ENCODE measurements at regions not wholly inside any gene's neighbourhood (a gene's known extent, or its start where the extent isn't known, plus 50 kb on each side); places are given as distances from the start of the nearest gene placed in this dataset.

DNA sequence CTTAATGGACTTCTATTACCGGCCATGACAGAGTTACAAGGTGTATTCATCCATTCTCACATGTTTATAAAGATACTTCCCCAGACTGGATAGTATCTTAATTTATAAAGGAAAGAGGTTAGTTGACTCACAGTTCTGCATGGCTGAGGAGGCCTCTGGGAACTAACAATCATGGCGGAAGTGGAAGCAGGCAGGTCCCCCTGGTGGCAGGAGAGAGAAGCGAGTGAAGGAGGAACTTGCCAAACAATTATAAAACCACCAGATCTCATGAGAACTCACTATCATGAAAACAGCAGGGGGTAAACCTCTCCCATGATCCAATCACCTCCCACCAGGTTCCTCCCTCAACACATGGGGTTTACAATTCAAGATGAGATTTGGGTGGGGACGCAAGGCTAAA lies 170.0 kb upstream of the PDGFD start:
- no peak for DNase-seq (ENCODE audit: low spot score)

- DNase-seq (ENCODE audit: low spot score), result no peak
These were observed 168.2 kb upstream of the PDGFD start for GRCh38 chr11:104332110-104332509.

DNA sequence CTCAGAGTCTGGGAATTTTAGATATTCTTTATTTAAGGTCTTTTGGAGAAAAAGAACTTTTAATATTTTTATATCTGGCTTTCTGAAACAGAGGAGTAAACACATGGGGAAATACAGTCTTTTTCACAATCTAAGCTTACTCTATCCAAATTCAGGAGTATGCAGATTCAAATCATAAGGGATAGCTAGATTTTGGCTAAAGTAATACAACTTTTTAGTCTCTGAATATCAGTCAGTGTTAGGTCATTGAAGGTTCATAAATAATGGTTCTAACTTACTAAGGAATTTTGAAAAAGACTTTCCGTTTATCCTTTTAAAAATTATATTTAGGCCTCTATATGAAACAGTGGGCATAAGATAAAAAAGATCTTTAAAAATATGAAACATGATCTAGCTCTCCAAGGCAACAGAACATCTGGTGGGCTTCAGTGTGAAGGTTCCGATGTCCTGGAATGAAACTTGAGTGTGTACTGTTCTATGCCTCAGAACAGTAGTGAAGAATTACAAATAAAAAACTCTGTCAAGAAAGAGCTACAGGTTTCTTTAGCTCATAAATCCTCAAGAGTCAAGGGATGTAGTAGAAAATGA lies 165.2 kb upstream of the PDGFD start:
- no peak for DNase-seq (ENCODE audit: low spot score)

GRCh38 chr11:104328512-104328907 lies 164.6 kb upstream of the PDGFD start:
- DNase-seq (ENCODE audit: low spot score), result no peak

- DNase-seq (ENCODE audit: low spot score), result no peak
These were observed 164.0 kb upstream of the PDGFD start for GRCh38 chr11:104327861-104328511.

DNA sequence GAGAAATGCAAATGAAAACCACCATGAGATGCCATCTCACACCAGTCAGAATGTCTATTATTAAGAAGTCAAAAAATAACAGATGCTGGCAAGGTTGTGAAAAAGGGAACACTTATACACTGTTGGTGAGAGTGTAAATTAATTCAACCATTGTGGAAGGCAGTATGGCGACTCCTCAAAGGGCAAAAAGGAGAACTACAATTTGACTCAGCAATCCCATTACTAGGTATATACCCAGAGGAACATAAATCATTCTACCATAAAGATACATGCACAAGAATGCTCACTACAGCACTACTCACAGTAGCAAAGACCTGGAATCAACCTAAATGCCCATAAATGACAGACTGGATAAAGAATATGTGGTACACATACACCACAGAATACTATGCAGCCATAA lies 161.1 kb upstream of the PDGFD start:
- DNase-seq (ENCODE audit: low spot score), result no peak

DNA sequence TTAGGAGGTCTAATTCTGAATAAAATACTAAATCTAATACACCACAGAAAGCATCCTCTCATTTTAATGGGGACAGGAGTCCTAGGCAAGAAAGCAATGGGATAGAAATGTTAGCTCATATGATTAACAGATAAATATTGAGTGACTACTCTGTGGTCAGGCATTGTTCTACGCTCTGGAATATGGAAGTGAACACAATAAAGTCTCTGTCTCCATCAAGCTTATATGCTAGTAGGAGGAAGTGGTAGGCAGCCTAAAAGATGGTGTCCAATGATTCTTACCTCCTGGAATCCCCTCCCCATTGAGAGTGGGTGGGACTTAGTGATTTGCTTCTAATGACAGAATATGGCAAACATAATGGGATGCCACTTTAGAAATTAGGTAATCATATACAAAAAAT lies 160.3 kb upstream of the PDGFD start:
- DNase-seq (ENCODE audit: low spot score), result no peak

GRCh38 chr11:104323841-104324240 lies 159.9 kb upstream of the PDGFD start:
- no peak for DNase-seq (ENCODE audit: low spot score)

DNA sequence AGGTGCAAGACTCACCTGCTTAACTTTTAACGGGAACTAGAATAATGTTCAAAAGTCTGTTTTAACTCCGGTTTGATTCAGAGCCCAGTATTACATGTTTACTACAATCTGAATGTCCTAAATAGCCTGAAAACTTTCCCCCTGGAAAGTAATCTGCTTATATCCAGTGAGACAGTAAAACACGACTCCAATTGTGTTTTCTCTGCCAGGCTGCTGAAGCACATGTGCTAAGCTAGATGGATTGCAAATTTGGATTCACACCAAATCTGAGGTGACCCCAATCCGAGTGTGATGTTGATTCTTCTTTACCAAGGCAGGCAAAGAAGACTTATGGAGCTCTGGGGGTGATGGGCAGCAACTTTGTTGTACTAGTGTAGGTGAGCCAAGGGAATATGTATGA lies 158.7 kb upstream of the PDGFD start:
- DNase-seq (ENCODE audit: low spot score), result no peak

- no peak for DNase-seq (ENCODE audit: low spot score)
These were observed 157.0 kb upstream of the PDGFD start for GRCh38 chr11:104320956-104321355.

- DNase-seq (ENCODE audit: low spot score), result no peak
These were observed 156.2 kb upstream of the PDGFD start for GRCh38 chr11:104320097-104320496.

- no peak for DNase-seq (ENCODE audit: low spot score)
These were observed 155.4 kb upstream of the PDGFD start for GRCh38 chr11:104319396-104319795.

- DNase-seq (ENCODE audit: low spot score), result no peak
These were observed 143.0 kb upstream of the PDGFD start for GRCh38 chr11:104306862-104307474.

- DNase-seq (ENCODE audit: low spot score), result no peak
These were observed 137.8 kb upstream of the PDGFD start for GRCh38 chr11:104301776-104302175.

DNA sequence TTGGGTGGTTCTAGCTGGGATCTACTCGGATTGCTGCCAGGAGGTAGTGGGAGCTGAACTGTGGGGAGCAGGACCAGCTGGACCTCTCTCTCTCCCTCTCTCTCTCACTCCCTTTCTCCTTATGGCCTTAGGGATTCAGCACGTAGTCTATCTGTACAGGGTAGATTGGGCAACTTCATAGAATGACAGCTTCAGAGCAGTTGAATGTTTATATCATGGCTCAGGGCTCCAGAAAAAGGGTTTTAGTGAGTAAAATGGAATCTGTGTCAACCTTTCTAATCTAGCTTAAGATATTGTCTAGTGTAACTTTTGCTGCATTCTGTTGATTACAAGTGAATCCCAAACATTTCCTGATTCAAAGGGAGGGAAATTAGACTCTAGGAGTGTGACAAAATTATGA lies 127.7 kb upstream of the PDGFD start:
- DNase-seq (ENCODE audit: low spot score), result no peak

- no peak for DNase-seq (ENCODE audit: low spot score)
These were observed 122.2 kb upstream of the PDGFD start for GRCh38 chr11:104286129-104286528.

DNA sequence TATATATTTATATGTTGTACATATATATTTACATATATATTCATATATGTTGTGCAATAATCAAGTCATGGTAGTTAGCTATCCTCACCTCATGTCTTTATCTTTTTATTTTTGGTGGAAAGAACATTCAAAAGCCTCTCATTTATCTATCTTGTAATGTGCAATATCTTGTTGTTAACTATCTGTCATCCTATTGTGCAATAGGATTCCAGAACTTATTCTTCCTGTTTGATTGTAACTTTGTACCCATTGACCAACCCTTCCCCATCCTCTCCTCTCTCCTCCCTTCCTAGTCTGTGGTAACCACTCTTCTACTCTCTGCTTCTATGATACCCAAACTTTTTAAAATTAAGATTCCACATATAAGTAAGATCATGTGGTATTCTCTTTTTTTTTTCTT lies 115.6 kb upstream of the PDGFD start:
- no peak for DNase-seq (ENCODE audit: low spot score)

DNA sequence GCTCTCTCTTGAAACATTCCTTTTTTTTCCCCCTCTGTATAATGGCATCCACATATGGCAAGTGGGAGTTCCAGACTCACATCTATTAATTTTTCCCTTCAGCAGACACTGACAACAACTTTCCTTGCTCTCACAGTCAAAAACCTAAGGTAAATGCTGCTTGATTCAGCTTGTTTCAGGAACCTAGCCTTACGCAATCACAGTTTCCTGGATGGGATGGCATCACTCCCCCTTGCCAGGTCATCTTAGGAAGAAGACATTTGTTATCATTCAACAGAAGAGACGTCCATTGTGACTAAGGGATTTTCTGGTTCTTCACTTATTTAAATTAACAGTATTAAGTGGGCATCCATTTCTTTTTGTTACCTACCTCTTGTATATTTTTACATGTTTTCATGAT lies 112.0 kb upstream of the PDGFD start:
- DNase-seq (ENCODE audit: low spot score), result no peak

GRCh38 chr11:104260456-104260855 lies 96.5 kb upstream of the PDGFD start:
- DNase-seq (ENCODE audit: low spot score), result no peak

DNA sequence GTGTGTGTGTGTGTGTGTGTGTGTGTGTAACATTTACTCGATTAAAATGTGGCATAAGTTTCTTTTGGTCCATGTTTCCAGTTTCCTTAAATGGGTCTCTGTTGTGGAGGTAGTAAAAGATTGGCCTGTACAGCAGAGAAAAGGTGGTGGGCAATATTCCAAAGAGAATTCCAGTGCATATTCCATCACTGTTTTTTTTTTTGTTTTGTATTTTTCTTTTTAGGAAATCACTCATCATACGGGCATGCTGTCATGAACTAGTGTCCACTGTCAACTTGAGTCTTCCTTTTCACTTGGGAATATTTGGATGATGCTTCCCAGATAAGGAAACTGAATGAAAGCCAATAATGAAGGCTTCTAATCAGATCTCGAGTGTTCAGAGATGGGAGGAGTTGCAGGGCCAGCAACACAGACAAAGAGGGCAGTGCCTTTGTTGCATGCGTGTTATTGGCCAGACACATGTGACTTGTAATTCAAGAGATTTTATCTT lies 95.2 kb upstream of the PDGFD start:
- no peak for DNase-seq (ENCODE audit: low spot score)

DNA sequence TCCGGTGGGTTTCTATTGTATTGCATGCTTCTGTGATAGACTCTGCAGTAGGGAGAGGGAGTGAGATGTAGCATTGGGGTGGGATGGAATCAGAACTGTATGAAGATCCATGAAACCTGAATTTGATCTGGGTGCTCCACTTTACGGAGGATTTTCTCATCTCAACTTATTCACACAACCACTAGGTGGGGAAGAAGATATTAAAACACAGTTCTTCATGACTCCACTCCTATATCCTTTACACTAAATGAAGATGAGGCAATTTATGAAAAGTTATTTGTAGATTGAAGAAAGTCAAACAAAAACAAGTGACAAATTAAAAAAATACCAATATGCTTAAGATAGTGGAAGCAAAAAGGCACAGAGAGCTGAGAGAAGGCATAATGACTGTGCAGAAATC lies 92.6 kb upstream of the PDGFD start:
- no peak for DNase-seq (ENCODE audit: low spot score)

DNA sequence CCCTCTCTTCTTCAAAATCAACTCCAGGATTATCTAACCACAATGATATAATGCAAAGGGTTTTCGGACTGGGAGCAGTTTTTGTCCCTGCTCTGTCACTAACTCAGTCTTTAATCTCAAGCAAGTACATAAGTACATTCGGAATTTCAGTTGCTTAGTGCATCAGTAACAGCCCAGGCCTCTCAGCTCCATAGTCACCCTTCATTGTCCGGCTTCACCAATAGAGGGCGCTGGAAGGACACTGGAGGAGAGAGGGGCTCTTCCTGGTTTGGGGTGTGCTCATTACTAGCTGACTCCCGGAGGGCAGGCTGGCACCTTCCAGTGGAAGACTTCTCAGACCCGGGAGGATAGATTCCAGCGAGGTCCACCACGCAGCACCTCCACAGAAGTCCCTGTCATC lies 90.4 kb upstream of the PDGFD start:
- DNase-seq (ENCODE audit: low spot score), result no peak

DNA sequence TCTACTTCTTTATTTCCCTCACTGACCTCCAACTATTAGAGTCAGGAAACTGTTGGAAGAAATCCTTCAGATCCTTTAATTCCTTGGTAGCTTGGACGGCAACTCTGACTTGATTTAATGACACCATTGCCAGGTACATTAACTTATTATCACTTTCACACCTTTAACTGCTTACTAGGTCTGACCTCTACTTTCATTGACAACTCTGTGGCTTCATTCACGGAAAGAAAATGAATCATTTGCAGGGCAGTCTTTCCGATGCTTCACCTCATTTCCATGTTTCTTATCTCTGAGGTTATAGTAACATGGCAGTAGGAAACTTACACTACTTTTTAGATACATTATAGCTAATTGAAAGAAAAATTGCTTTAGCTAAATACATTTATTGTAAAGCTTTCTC lies 82.6 kb upstream of the PDGFD start:
- no peak for DNase-seq (ENCODE audit: low spot score)

DNA sequence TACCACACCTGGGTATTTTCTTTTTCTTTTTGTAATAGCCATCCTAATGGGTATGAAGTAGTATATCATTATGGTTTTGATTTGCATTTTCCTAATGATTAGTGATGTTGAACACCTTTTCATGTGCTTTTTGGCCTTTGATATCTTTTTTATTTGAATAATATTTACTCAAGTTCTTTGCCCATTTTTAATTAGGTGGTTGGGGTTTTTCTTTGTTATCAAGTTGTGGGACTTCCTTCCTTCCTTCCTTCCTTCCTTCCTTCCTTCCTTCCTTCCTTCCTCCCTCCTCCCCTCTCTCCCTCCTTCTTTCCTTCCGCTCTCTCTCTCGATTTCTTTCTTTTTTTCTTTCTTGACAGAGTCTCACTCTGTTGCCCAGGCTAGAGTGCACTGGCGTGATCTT lies 75.0 kb upstream of the PDGFD start:
- no peak for DNase-seq (ENCODE audit: low spot score)

All from AG08395 (cell line).